Common myeloid progenitor, CD34-positive (primary cell): ENCODE measurements at regions not wholly inside any gene's neighbourhood (a gene's known extent, or its start where the extent isn't known, plus 50 kb on each side); places are given as distances from the start of the nearest gene placed in this dataset.

Experiments
- CTCF ChIA-PET: fragments of 350-600 bp; sonication (Branson Sonifier 250); formaldehyde crosslinking; loops from one replicate; lab custom pipeline; 2021; ENCODE audit warnings: antibody characterized with exemption; lab: Charles Lee
- POLR2A ChIA-PET: fragments of 350-600 bp; sonication (Branson Sonifier 250); formaldehyde crosslinking; loops from one replicate; lab custom pipeline; 2021; ENCODE audit warnings: antibody characterized with exemption; lab: Charles Lee
- DNase-seq, 3 donors: peaks; one replicate each; pipeline versions ENCODE4 v3.0.0 to v3.0.0-alpha.2; 2013
- H3K27ac ChIP-seq, 2 experiments: 1 replicate in 1 of 2; 2 replicates in 1 of 2; pipeline ENCODE4 v1.7.0; 2013; ENCODE audit warnings: inconsistent platforms in 2 of 2, low read length in 2 of 2, mild to moderate bottlenecking in 2 of 2, low read depth in 1 of 2, moderate library complexity in 1 of 2; ENCODE audit not compliant: severe bottlenecking in 2 of 2, insufficient read depth in 1 of 2, poor library complexity in 1 of 2
- H3K27me3 ChIP-seq, 5 experiments: replicated peaks in 2 of 5; 1 replicate in 3 of 5; 2 replicates in 2 of 5; pipeline versions ENCODE4 v1.6.1 to v1.7.0; 2013; ENCODE audit warnings: low read length in 4 of 5, mild to moderate bottlenecking in 2 of 5, moderate library complexity in 2 of 5, inconsistent platforms in 1 of 5; ENCODE audit not compliant: insufficient read depth in 5 of 5, control insufficient read depth in 4 of 5
- H3K36me3 ChIP-seq, 4 experiments: 1 replicate in 2 of 4; 2 replicates in 2 of 4; pipeline versions ENCODE4 v1.6.1 to v1.7.0; 2013; ENCODE audit warnings: low read length in 3 of 4, control low read depth in 1 of 4, mild to moderate bottlenecking in 1 of 4; ENCODE audit not compliant: control insufficient read depth in 4 of 4, insufficient read depth in 4 of 4
- H3K4me1 ChIP-seq, 4 experiments: 1 replicate in 3 of 4; 2 replicates in 1 of 4; pipeline versions ENCODE4 v1.6.1 to v1.7.1; 2013; ENCODE audit warnings: low read length in 3 of 4, mild to moderate bottlenecking in 3 of 4, control low read depth in 1 of 4, inconsistent platforms in 1 of 4, moderate library complexity in 1 of 4; ENCODE audit not compliant: control insufficient read depth in 4 of 4, insufficient read depth in 4 of 4; ENCODE audit errors: control extremely low read depth in 1 of 4
- H3K4me3 ChIP-seq, 7 experiments: 1 replicate in 4 of 7; 2 replicates in 3 of 7; pipeline versions ENCODE4 v1.5.1 to v1.7.0; 2013; ENCODE audit warnings: mild to moderate bottlenecking in 7 of 7, low read length in 6 of 7, moderate library complexity in 6 of 7, inconsistent platforms in 2 of 7, low read depth in 2 of 7, control low read depth in 1 of 7; ENCODE audit not compliant: insufficient read depth in 4 of 7, control insufficient read depth in 1 of 7; ENCODE audit errors: extremely low read depth in 1 of 7
- H3K9me3 ChIP-seq, 5 experiments: 1 replicate in 4 of 5; 2 replicates in 1 of 5; pipeline versions ENCODE4 v1.6.1 to v1.7.1; 2013; ENCODE audit warnings: low read length in 4 of 5, mild to moderate bottlenecking in 2 of 5, inconsistent platforms in 1 of 5, low read depth in 1 of 5, moderate library complexity in 1 of 5; ENCODE audit not compliant: control insufficient read depth in 4 of 5, insufficient read depth in 2 of 5; ENCODE audit errors: control extremely low read depth in 1 of 5
- WGBS: methylation state at CpG from one replicate; pipeline ENCODE4 v1.1.5; 2013; ENCODE audit not compliant: insufficient coverage; 5-methylcytosine and 5-hydroxymethylcytosine counted together

- H3K27me3 ChIP-seq = no peaks in the 10 kb centered on the region
- CTCF ChIA-PET = no interaction called here
- POLR2A ChIA-PET = no interaction called here
- 65% methylated on average over 3 of the region's 3 CpGs for WGBS
- DNase-seq = no peak
- H3K4me3 ChIP-seq = no peak overlapping the region
- no peaks in the 10 kb centered on the region for H3K9me3 ChIP-seq
- no peak overlapping the region for H3K27ac ChIP-seq
- no peaks in the 10 kb centered on the region for H3K36me3 ChIP-seq
- no peaks in the 10 kb centered on the region for H3K4me1 ChIP-seq
These were observed 486.4 kb upstream of the RPS6KA3 start for GRCh38 chrX:20753076-20753475.

GRCh38 chrX:20746690-20747089, 480.0 kb upstream of the RPS6KA3 start:
- no CpG with 5 or more reads among the region's 1 CpG for WGBS
- Histone ChIP-seq H3K4me3 (no peak overlapping the region), H3K27me3 (no peaks in the 10 kb centered on the region), H3K9me3 (no peaks in the 10 kb centered on the region), H3K4me1 (no peaks in the 10 kb centered on the region), H3K36me3 (no peaks in the 10 kb centered on the region), H3K27ac (no peak overlapping the region)
- no peak for DNase-seq
- ChIA-PET CTCF (no interaction called here), POLR2A (no interaction called here)

GRCh38 chrX:20743046-20743445, 476.3 kb upstream of the RPS6KA3 start:
- H3K4me3 ChIP-seq = no peak overlapping the region
- CTCF ChIA-PET = no interaction called here

GRCh38 chrX:20742106-20742505, 475.4 kb upstream of the RPS6KA3 start:
- Histone ChIP-seq H3K36me3 (no peaks in the 10 kb centered on the region), H3K27me3 (no peaks in the 10 kb centered on the region), H3K9me3 (no peaks in the 10 kb centered on the region), H3K4me1 (no peaks in the 10 kb centered on the region), H3K27ac (no peak overlapping the region), H3K4me3 (no peak overlapping the region)
- ChIA-PET POLR2A (no interaction called here), CTCF (no interaction called here)
- no peak for DNase-seq
- 71% methylated on average over 2 of the region's 3 CpGs for WGBS

More at GRCh38 chrX:20743046-20743445, 476.3 kb upstream of the RPS6KA3 start:
- no peaks in the 10 kb centered on the region for H3K27me3 ChIP-seq
- 88% methylated on average over 1 of the region's 2 CpGs for WGBS
- H3K36me3 ChIP-seq = no peaks in the 10 kb centered on the region
- POLR2A ChIA-PET = no interaction called here
- DNase-seq = no peak
- H3K4me1 ChIP-seq = no peaks in the 10 kb centered on the region
- H3K27ac ChIP-seq = no peak overlapping the region
- no peaks in the 10 kb centered on the region for H3K9me3 ChIP-seq

- H3K27me3 ChIP-seq = no peaks in the 10 kb centered on the region
- no peak for DNase-seq
- ChIA-PET CTCF (no interaction called here), POLR2A (no interaction called here)
- no peaks in the 10 kb centered on the region for H3K36me3 ChIP-seq
- no peaks in the 10 kb centered on the region for H3K4me1 ChIP-seq
- H3K27ac ChIP-seq = no peak overlapping the region
- WGBS = no CpG with 5 or more reads among the region's 1 CpG
- no peaks in the 10 kb centered on the region for H3K9me3 ChIP-seq
- H3K4me3 ChIP-seq = no peak overlapping the region
These were observed 473.7 kb upstream of the RPS6KA3 start for GRCh38 chrX:20740443-20740842.

GRCh38 chrX:20739038-20739745, 472.5 kb upstream of the RPS6KA3 start:
- WGBS = 75% methylated on average over 1 of the region's 3 CpGs
- ChIA-PET CTCF (no interaction called here), POLR2A (no interaction called here)
- Histone ChIP-seq H3K36me3 (no peaks in the 10 kb centered on the region), H3K27me3 (no peaks in the 10 kb centered on the region), H3K4me1 (no peaks in the 10 kb centered on the region), H3K4me3 (no peak overlapping the region), H3K9me3 (no peaks in the 10 kb centered on the region), H3K27ac (no peak overlapping the region)
- DNase-seq = no peak

- no peaks in the 10 kb centered on the region for H3K27me3 ChIP-seq
- no peaks in the 10 kb centered on the region for H3K36me3 ChIP-seq
- H3K9me3 ChIP-seq = peaks cover 0 to 2% (median 0%) of the 10 kb centered on the region in 5 experiments
- no CpG with 5 or more reads among the region's 1 CpG for WGBS
- H3K4me1 ChIP-seq = no peaks in the 10 kb centered on the region
- no peak overlapping the region for H3K27ac ChIP-seq
- POLR2A ChIA-PET = no interaction called here
- no peak overlapping the region for H3K4me3 ChIP-seq
- CTCF ChIA-PET = no interaction called here
- no peak for DNase-seq
These were observed 462.7 kb upstream of the RPS6KA3 start for GRCh38 chrX:20729416-20729815.
